Stomach smooth muscle (tissue), 2 donors: ENCODE measurements at regions not wholly inside any gene's neighbourhood (a gene's known extent, or its start where the extent isn't known, plus 50 kb on each side); places are given as distances from the start of the nearest gene placed in this dataset.

Experiments used
- H3K27ac ChIP-seq: one replicate; pipeline ENCODE4 v1.7.0; 2013; ENCODE audit warnings: mild to moderate bottlenecking, low read length, inconsistent platforms
- H3K27me3 ChIP-seq, 2 donors: one replicate each; pipeline ENCODE4 v1.7.0; 2013; ENCODE audit warnings: low read length in 2 of 2; ENCODE audit not compliant: insufficient read depth in 2 of 2, control insufficient read depth in 1 of 2
- H3K36me3 ChIP-seq, 2 donors: one replicate each; pipeline ENCODE4 v1.7.0; 2013; ENCODE audit warnings: low read length in 2 of 2; ENCODE audit not compliant: control insufficient read depth in 2 of 2, insufficient read depth in 2 of 2
- H3K4me1 ChIP-seq: one replicate; pipeline ENCODE4 v1.7.0; 2013; ENCODE audit warnings: low read length; ENCODE audit not compliant: control insufficient read depth, insufficient read depth
- H3K4me3 ChIP-seq, 2 donors: one replicate each; pipeline ENCODE4 v1.7.0; 2013; ENCODE audit warnings: low read length in 2 of 2
- H3K9ac ChIP-seq, 2 donors: one replicate each; pipeline ENCODE4 v1.7.0; 2013; ENCODE audit warnings: low read length in 2 of 2, mild to moderate bottlenecking in 1 of 2
- H3K9me3 ChIP-seq, 2 donors: one replicate each; pipeline ENCODE4 v1.7.0; 2013; ENCODE audit warnings: low read length in 2 of 2; ENCODE audit not compliant: control insufficient read depth in 2 of 2
- donor health status: healthy.
- donor health status: Pancreatic carcinoma.

- no peak overlapping the region for H3K27ac ChIP-seq
Measured at GRCh38 chr13:63351533-63351932, 1935.9 kb upstream of the PCDH20 start.

GRCh38 chr13:63351081-63351480 is 1935.4 kb upstream of the PCDH20 start:
- H3K9ac ChIP-seq, result no peak overlapping the region
- no peak overlapping the region for H3K27ac ChIP-seq
- H3K4me3 ChIP-seq, result no peak overlapping the region
- no peaks in the 10 kb centered on the region for H3K4me1 ChIP-seq
- H3K9me3 ChIP-seq, result no peaks in the 10 kb centered on the region
- no peaks in the 10 kb centered on the region for H3K36me3 ChIP-seq
- H3K27me3 ChIP-seq, result no peaks in the 10 kb centered on the region

More at GRCh38 chr13:63351533-63351932, 1935.9 kb upstream of the PCDH20 start:
- Histone ChIP-seq H3K4me1 (no peaks in the 10 kb centered on the region), H3K4me3 (no peak overlapping the region), H3K9me3 (no peaks in the 10 kb centered on the region), H3K27me3 (no peaks in the 10 kb centered on the region), H3K36me3 (no peaks in the 10 kb centered on the region), H3K9ac (no peak overlapping the region)

GRCh38 chr13:63345835-63346234 is 1930.2 kb upstream of the PCDH20 start:
- H3K36me3 ChIP-seq, result no peaks in the 10 kb centered on the region
- no peaks in the 10 kb centered on the region for H3K9me3 ChIP-seq
- H3K27ac ChIP-seq, result no peak overlapping the region
- H3K4me1 ChIP-seq, result no peaks in the 10 kb centered on the region
- H3K9ac ChIP-seq, result no peak overlapping the region
- H3K27me3 ChIP-seq, result no peaks in the 10 kb centered on the region
- H3K4me3 ChIP-seq, result no peak overlapping the region

GRCh38 chr13:63344711-63345110 is 1929.1 kb upstream of the PCDH20 start:
- no peak overlapping the region for H3K4me3 ChIP-seq
- no peaks in the 10 kb centered on the region for H3K9me3 ChIP-seq
- H3K36me3 ChIP-seq, result no peaks in the 10 kb centered on the region
- no peak overlapping the region for H3K9ac ChIP-seq
- H3K4me1 ChIP-seq, result no peaks in the 10 kb centered on the region
- H3K27me3 ChIP-seq, result no peaks in the 10 kb centered on the region
- no peak overlapping the region for H3K27ac ChIP-seq

GRCh38 chr13:63337921-63338320 is 1922.3 kb upstream of the PCDH20 start:
- H3K27me3 ChIP-seq, result no peaks in the 10 kb centered on the region
- H3K9ac ChIP-seq, result no peak overlapping the region
- no peaks in the 10 kb centered on the region for H3K9me3 ChIP-seq
- no peaks in the 10 kb centered on the region for H3K4me1 ChIP-seq
- H3K27ac ChIP-seq, result no peak overlapping the region
- H3K4me3 ChIP-seq, result no peak overlapping the region
- H3K36me3 ChIP-seq, result no peaks in the 10 kb centered on the region

GRCh38 chr13:63337041-63337440 is 1921.4 kb upstream of the PCDH20 start:
- Histone ChIP-seq H3K4me3 (no peak overlapping the region), H3K27ac (no peak overlapping the region), H3K9me3 (no peaks in the 10 kb centered on the region), H3K9ac (no peak overlapping the region), H3K4me1 (no peaks in the 10 kb centered on the region), H3K36me3 (no peaks in the 10 kb centered on the region), H3K27me3 (no peaks in the 10 kb centered on the region)

GRCh38 chr13:63336549-63336948 is 1920.9 kb upstream of the PCDH20 start:
- Histone ChIP-seq H3K27me3 (no peaks in the 10 kb centered on the region), H3K9me3 (no peaks in the 10 kb centered on the region), H3K4me1 (no peaks in the 10 kb centered on the region), H3K9ac (no peak overlapping the region), H3K4me3 (no peak overlapping the region), H3K27ac (no peak overlapping the region), H3K36me3 (no peaks in the 10 kb centered on the region)

- no peaks in the 10 kb centered on the region for H3K36me3 ChIP-seq
- no peak overlapping the region for H3K9ac ChIP-seq
Measured at GRCh38 chr13:63327584-63327983, 1911.9 kb upstream of the PCDH20 start.

GRCh38 chr13:63323441-63323840 is 1907.8 kb upstream of the PCDH20 start:
- H3K36me3 ChIP-seq, result no peaks in the 10 kb centered on the region
- no peaks in the 10 kb centered on the region for H3K27me3 ChIP-seq
- no peaks in the 10 kb centered on the region for H3K4me1 ChIP-seq
- H3K27ac ChIP-seq, result no peak overlapping the region
- H3K4me3 ChIP-seq, result no peak overlapping the region
- H3K9ac ChIP-seq, result no peak overlapping the region
- no peaks in the 10 kb centered on the region for H3K9me3 ChIP-seq

More at GRCh38 chr13:63327584-63327983, 1911.9 kb upstream of the PCDH20 start:
- Histone ChIP-seq H3K9me3 (no peaks in the 10 kb centered on the region), H3K27ac (no peak overlapping the region), H3K4me3 (no peak overlapping the region), H3K4me1 (no peaks in the 10 kb centered on the region), H3K27me3 (no peaks in the 10 kb centered on the region)

- no peak overlapping the region for H3K27ac ChIP-seq
- H3K9me3 ChIP-seq, result peaks cover 0 to 1% of the 10 kb centered on the region in 2 donors
- H3K9ac ChIP-seq, result no peak overlapping the region
- no peaks in the 10 kb centered on the region for H3K27me3 ChIP-seq
- no peaks in the 10 kb centered on the region for H3K36me3 ChIP-seq
- no peaks in the 10 kb centered on the region for H3K4me1 ChIP-seq
- H3K4me3 ChIP-seq, result no peak overlapping the region
Measured at GRCh38 chr13:63311587-63311986, 1895.9 kb upstream of the PCDH20 start.

- Histone ChIP-seq H3K27me3 (no peaks in the 10 kb centered on the region), H3K4me1 (no peaks in the 10 kb centered on the region), H3K9ac (no peak overlapping the region), H3K36me3 (no peaks in the 10 kb centered on the region), H3K27ac (no peak overlapping the region), H3K9me3 (peaks cover 0 to 1% of the 10 kb centered on the region in 2 donors), H3K4me3 (no peak overlapping the region)
Measured at GRCh38 chr13:63308549-63309165, 1893.0 kb upstream of the PCDH20 start.
